SK-N-SH treated with all-trans-retinoic acid at 6 μM for 48 hours (cell line): ENCODE measurements at regions not wholly inside any gene's neighbourhood (a gene's known extent, or its start where the extent isn't known, plus 50 kb on each side); places are given as distances from the start of the nearest gene placed in this dataset.

Experiments
- ATAC-seq: fragments of 200-7000 bp; cut with Tn5 transposase; 3 replicates; pipeline ENCODE4 v1.9.1; 2020; ENCODE audit warnings: mild to moderate bottlenecking, moderate library complexity
- BACH2 ChIP-seq: fragments of 250-450 bp; sonication (Bioruptor Pico); IDR thresholded peaks from 2 replicates; pipeline ENCODE4 v1.9.0; 2021; ENCODE audit warnings: mild to moderate bottlenecking, borderline replicate concordance
- CSDC2 ChIP-seq: fragments of 250-450 bp; sonication (Bioruptor Pico); IDR thresholded peaks from 2 replicates; pipeline ENCODE4 v1.5.0; 2020; ENCODE audit warnings: mild to moderate bottlenecking, moderate library complexity
- ESRRG ChIP-seq: fragments of 250-450 bp; sonication (Bioruptor Pico); IDR thresholded peaks from 2 replicates; pipeline ENCODE4 v1.6.1; 2021; ENCODE audit warnings: mild to moderate bottlenecking
- OSR1 ChIP-seq: fragments of 250-450 bp; sonication (Bioruptor Pico); IDR thresholded peaks from 2 replicates; pipeline ENCODE4 v1.8.0; 2022; ENCODE audit warnings: moderate library complexity, mild to moderate bottlenecking, inconsistent platforms
- PPARA ChIP-seq: fragments of 250-450 bp; sonication (Bioruptor Pico); IDR thresholded peaks from 2 replicates; pipeline ENCODE4 v1.5.0; 2020; ENCODE audit warnings: mild to moderate bottlenecking, borderline replicate concordance
- RARB ChIP-seq: fragments of 250-450 bp; sonication (Bioruptor Pico); IDR thresholded peaks from 2 replicates; pipeline ENCODE4 v1.8.0; 2021; ENCODE audit warnings: mild to moderate bottlenecking, moderate library complexity
- SNAI2 ChIP-seq: fragments of 250-450 bp; sonication (Bioruptor Pico); IDR thresholded peaks from 2 replicates; pipeline ENCODE4 v1.5.0; 2020; ENCODE audit warnings: mild to moderate bottlenecking, moderate library complexity
- TCF4 ChIP-seq: fragments of 250-450 bp; sonication (Bioruptor Pico); IDR thresholded peaks from 2 replicates; pipeline ENCODE4 v1.8.0; 2021; ENCODE audit warnings: mild to moderate bottlenecking, moderate library complexity, borderline replicate concordance
- TOX ChIP-seq: fragments of 250-450 bp; sonication (Bioruptor Pico); IDR thresholded peaks from 2 replicates; pipeline ENCODE4 v1.8.0; 2021; ENCODE audit warnings: mild to moderate bottlenecking, moderate library complexity, borderline replicate concordance
- ZC3H10 ChIP-seq: fragments of 250-450 bp; sonication (Bioruptor Pico); IDR thresholded peaks from 2 replicates; pipeline ENCODE4 v1.5.1; 2021; ENCODE audit warnings: mild to moderate bottlenecking, moderate library complexity
- ZFP3 ChIP-seq: fragments of 250-450 bp; sonication (Bioruptor Pico); IDR thresholded peaks from 2 replicates; pipeline ENCODE4 v1.5.0; 2020; ENCODE audit warnings: mild to moderate bottlenecking, moderate library complexity
- ZFP30 ChIP-seq: fragments of 450-650 bp; formaldehyde crosslinking; IDR thresholded peaks from 2 replicates; pipeline ENCODE4 v1.5.0; 2022; ENCODE audit warnings: mild to moderate bottlenecking, moderate library complexity
- ZNF565 ChIP-seq: fragments of 450-650 bp; formaldehyde crosslinking; conservative IDR thresholded peaks from 2 replicates; pipeline ENCODE4 v1.5.0; 2020; ENCODE audit warnings: low read depth, mild to moderate bottlenecking, moderate library complexity
- ZNF70 ChIP-seq: fragments of 450-650 bp; formaldehyde crosslinking; IDR thresholded peaks from 2 replicates; pipeline ENCODE4 v1.5.0; 2020; ENCODE audit warnings: mild to moderate bottlenecking, moderate library complexity
- TF ChIP-seq, protein P1 (sequence below): fragments of 250-450 bp; sonication (Bioruptor Pico); IDR thresholded peaks from 2 replicates; pipeline ENCODE4 v1.8.0; 2020; ENCODE audit warnings: mild to moderate bottlenecking, moderate library complexity, borderline replicate concordance
- TF ChIP-seq, protein P2 (sequence below): fragments of 250-450 bp; sonication (Bioruptor Pico); IDR thresholded peaks from 2 replicates; pipeline ENCODE4 v1.5.0; 2020; ENCODE audit warnings: mild to moderate bottlenecking, moderate library complexity
- TF ChIP-seq, protein P3 (sequence below): fragments of 250-450 bp; sonication (Bioruptor Pico); IDR thresholded peaks from 2 replicates; pipeline ENCODE4 v1.5.1; 2020; ENCODE audit warnings: low read depth, mild to moderate bottlenecking, moderate library complexity
- TF ChIP-seq, protein P4 (sequence below): fragments of 250-450 bp; sonication (Bioruptor Pico); IDR thresholded peaks from 2 replicates; pipeline ENCODE4 v1.8.0; 2021; ENCODE audit warnings: low read depth, mild to moderate bottlenecking, moderate library complexity, borderline replicate concordance

DNA sequence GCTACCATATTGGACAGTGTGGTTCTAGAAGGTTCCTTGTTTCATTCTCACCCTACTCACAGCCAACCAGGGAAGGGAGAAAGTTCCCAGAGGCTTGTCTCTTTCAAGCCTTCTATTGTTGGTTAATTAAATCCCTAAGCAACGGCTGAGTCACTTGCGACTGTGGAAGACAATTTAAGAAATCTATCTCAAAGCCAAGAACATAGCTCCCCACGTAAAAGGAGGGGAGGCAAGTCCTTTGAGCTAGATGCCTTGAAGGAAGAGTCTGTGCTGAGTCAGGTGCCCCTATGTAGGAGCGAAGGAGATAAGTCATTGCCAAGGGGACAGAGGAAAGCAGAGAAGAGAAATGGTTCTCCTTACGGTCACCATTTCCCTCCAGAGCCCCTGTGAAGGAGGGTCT, 79.4 kb upstream of the PPP2R5A start (continued):
- TF ChIP-seq, protein P1, sequence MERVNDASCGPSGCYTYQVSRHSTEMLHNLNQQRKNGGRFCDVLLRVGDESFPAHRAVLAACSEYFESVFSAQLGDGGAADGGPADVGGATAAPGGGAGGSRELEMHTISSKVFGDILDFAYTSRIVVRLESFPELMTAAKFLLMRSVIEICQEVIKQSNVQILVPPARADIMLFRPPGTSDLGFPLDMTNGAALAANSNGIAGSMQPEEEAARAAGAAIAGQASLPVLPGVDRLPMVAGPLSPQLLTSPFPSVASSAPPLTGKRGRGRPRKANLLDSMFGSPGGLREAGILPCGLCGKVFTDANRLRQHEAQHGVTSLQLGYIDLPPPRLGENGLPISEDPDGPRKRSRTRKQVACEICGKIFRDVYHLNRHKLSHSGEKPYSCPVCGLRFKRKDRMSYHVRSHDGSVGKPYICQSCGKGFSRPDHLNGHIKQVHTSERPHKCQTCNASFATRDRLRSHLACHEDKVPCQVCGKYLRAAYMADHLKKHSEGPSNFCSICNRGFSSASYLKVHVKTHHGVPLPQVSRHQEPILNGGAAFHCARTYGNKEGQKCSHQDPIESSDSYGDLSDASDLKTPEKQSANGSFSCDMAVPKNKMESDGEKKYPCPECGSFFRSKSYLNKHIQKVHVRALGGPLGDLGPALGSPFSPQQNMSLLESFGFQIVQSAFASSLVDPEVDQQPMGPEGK (CRISPR knock-in tag): no peak
- no peak for TF ChIP-seq ESRRG (CRISPR knock-in tag)
- no peak for TF ChIP-seq ZC3H10
- no peak for TF ChIP-seq ZNF565 (CRISPR knock-in tag)
- no peak for TF ChIP-seq ZFP30
- no peak for TF ChIP-seq BACH2

DNA sequence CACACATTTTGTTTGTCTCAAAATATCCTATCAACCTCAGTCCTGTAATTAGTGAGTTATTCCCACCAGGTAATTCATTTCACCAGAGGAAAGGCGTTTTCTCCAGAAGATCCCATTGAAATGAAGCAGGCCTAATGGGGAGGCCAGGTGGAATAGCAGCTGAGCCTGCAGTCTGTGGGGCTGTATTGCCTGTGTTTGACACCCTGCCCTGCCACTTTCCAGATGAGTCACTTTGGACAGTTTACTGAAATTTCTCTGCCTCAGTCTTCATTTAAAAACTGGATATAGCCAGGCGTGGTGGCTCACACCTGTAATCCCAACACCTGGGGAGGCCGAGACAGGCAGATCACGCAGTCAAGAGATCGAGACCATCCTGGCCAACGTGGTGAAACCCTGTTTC, 78.1 kb upstream of the PPP2R5A start:
- ATAC-seq: no peak
- TF ChIP-seq ZC3H10: no peak
- no peak for TF ChIP-seq OSR1
- no peak for TF ChIP-seq ZFP30
- no peak for TF ChIP-seq TOX (CRISPR knock-in tag)
- no peak for TF ChIP-seq RARB
- TF ChIP-seq, protein P2, sequence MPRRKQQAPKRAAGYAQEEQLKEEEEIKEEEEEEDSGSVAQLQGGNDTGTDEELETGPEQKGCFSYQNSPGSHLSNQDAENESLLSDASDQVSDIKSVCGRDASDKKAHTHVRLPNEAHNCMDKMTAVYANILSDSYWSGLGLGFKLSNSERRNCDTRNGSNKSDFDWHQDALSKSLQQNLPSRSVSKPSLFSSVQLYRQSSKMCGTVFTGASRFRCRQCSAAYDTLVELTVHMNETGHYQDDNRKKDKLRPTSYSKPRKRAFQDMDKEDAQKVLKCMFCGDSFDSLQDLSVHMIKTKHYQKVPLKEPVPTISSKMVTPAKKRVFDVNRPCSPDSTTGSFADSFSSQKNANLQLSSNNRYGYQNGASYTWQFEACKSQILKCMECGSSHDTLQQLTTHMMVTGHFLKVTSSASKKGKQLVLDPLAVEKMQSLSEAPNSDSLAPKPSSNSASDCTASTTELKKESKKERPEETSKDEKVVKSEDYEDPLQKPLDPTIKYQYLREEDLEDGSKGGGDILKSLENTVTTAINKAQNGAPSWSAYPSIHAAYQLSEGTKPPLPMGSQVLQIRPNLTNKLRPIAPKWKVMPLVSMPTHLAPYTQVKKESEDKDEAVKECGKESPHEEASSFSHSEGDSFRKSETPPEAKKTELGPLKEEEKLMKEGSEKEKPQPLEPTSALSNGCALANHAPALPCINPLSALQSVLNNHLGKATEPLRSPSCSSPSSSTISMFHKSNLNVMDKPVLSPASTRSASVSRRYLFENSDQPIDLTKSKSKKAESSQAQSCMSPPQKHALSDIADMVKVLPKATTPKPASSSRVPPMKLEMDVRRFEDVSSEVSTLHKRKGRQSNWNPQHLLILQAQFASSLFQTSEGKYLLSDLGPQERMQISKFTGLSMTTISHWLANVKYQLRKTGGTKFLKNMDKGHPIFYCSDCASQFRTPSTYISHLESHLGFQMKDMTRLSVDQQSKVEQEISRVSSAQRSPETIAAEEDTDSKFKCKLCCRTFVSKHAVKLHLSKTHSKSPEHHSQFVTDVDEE (CRISPR knock-in tag): no peak
- no peak for TF ChIP-seq PPARA (CRISPR knock-in tag)
- no peak for TF ChIP-seq TCF4
- no peak for TF ChIP-seq ZNF70 (CRISPR knock-in tag)
- TF ChIP-seq, protein P1 (CRISPR knock-in tag): no peak

DNA sequence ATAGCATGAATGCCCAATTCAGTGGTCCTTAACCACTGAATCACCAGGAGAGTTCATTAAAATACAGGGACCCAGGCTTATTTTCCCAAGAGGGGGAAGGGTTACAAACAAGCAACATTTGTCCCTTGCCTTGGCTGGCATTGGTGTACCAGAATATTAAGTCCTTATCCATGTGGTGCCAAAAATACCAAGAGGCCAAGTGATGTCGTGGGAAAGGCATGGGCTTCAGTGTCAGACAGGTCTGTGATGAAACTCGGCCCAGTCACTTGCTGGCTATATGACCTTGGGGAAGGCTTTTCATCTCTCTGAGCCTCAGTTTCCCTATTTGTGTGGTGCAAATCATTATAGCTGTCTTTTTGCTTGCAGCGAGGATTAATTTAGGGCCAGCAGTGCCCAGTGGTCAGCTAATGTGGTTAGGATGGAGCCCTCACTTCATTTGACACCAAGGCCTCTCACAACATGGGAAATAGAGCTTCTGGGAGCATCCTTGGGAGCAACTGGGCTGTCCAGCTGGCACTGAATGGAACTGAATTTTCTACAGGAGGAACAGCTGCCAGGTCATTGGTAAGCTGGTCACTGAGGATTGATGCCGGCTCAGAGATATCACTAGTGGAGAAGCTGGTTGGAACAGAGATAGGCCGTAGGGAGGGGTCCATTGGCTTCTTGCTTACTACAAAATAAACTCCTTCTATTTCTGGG, 77.2 kb upstream of the PPP2R5A start:
- no peak for ATAC-seq
- no peak for TF ChIP-seq ZFP30
- TF ChIP-seq, protein P3, sequence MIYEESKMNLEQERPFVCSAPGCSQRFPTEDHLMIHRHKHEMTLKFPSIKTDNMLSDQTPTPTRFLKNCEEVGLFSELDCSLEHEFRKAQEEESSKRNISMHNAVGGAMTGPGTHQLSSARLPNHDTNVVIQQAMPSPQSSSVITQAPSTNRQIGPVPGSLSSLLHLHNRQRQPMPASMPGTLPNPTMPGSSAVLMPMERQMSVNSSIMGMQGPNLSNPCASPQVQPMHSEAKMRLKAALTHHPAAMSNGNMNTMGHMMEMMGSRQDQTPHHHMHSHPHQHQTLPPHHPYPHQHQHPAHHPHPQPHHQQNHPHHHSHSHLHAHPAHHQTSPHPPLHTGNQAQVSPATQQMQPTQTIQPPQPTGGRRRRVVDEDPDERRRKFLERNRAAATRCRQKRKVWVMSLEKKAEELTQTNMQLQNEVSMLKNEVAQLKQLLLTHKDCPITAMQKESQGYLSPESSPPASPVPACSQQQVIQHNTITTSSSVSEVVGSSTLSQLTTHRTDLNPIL (CRISPR knock-in tag): no peak

DNA sequence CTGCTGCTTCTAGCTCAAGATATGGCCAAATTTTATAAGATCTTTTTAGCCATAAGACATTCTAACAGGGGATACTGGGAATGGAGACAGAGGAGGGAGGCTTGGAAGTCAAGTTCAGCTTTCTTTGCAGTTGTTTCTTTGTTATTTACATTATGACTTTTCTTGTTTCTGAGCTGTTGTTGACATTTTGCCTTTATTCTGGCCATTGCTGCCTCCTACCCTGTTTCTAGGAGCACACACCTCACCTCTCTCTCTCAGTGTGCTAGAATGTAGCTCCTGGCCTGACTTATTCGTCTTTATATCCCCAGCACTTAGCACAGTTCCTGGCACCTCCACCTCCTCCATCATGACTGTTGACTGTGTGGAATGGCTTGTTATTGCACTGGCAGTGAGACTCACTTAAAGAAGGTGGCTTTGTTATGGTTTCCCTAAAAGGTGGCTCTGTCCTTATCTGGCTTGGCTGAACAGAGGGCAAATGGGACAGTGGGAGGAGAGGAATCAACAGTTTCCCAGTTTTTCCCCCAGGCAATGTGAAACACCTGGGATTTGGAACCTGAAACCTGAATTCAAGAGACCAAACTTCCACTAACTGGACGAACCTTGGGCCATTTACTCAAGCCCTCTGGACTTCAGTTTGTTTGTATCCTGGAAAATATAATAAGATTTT, 76.1 kb upstream of the PPP2R5A start:
- no peak for TF ChIP-seq ZFP3 (CRISPR knock-in tag)
- ATAC-seq: no peak

DNA sequence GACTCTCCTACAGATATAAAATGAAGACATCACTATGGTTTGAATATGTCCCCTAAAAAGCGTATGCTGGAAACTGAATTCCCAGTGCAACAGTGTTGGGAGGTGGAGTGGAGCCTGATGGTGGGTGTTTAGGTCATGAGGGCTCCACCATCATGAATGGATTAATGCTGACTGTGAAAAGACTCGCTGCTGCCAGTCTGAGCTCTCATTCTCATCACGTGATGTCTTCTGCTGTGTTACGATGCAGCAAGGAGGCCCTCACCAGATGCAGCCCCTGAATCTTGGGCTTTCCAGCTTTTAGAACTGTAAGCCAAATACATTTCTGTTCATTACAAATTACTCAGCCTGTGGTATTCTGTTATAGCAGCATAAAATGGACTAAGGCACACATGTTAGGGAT, 73.8 kb upstream of the PPP2R5A start:
- TF ChIP-seq ZFP3 (CRISPR knock-in tag) (no peak), CSDC2 (CRISPR knock-in tag) (no peak), TCF4 (no peak), RARB (no peak), OSR1 (no peak), SNAI2 (no peak)
- TF ChIP-seq, protein P4, sequence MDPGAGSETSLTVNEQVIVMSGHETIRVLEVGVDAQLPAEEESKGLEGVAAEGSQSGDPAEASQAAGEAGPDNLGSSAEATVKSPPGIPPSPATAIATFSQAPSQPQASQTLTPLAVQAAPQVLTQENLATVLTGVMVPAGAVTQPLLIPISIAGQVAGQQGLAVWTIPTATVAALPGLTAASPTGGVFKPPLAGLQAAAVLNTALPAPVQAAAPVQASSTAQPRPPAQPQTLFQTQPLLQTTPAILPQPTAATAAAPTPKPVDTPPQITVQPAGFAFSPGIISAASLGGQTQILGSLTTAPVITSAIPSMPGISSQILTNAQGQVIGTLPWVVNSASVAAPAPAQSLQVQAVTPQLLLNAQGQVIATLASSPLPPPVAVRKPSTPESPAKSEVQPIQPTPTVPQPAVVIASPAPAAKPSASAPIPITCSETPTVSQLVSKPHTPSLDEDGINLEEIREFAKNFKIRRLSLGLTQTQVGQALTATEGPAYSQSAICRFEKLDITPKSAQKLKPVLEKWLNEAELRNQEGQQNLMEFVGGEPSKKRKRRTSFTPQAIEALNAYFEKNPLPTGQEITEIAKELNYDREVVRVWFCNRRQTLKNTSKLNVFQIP (CRISPR knock-in tag): no peak
- TF ChIP-seq, protein P1 (CRISPR knock-in tag): no peak
- TF ChIP-seq, protein P3 (CRISPR knock-in tag): no peak
- TF ChIP-seq, all 23 proteins: peak for 0
- ATAC-seq: no peak
